ENCODE measurements at regions not wholly inside any gene's neighbourhood (a gene's known extent, or its start where the extent isn't known, plus 50 kb on each side); places are given as distances from the start of the nearest gene placed in this dataset.

DNA sequence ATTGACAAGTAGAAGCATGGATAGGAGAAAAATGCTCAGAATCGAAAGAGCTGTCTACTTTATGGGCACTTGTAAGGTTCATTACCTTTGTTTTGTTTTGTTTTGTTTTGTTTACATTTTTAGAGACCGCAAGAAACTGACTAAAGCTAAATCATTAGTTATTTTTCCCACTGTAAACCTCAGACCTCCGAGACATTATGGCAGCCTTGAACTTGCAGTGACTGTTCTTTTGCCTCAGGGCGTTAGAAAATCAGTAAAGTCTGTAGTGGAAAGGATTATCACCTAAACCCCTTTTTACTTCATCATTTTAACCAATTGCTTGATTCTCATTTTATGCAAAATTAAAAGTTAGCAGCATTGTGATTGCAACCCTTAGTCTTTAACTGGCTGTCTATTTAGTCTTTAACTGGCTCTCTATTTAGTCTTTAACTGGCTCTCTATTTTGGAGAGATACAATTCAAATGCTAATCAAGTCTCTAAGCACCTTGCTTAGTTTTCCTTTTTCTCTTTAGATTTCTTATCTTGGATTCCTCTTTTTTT is 383.3 kb upstream of the ROBO2 start:
- H3K4me3 ChIP-seq (replicated peaks in 1 of 2; ENCODE audit: low read depth in 2 of 2, low read length in 2 of 2) = no peak overlapping the region
- no peak for DNase-seq (ENCODE audit: low read depth in 2 of 2)
- TF ChIP-seq, protein P1, sequence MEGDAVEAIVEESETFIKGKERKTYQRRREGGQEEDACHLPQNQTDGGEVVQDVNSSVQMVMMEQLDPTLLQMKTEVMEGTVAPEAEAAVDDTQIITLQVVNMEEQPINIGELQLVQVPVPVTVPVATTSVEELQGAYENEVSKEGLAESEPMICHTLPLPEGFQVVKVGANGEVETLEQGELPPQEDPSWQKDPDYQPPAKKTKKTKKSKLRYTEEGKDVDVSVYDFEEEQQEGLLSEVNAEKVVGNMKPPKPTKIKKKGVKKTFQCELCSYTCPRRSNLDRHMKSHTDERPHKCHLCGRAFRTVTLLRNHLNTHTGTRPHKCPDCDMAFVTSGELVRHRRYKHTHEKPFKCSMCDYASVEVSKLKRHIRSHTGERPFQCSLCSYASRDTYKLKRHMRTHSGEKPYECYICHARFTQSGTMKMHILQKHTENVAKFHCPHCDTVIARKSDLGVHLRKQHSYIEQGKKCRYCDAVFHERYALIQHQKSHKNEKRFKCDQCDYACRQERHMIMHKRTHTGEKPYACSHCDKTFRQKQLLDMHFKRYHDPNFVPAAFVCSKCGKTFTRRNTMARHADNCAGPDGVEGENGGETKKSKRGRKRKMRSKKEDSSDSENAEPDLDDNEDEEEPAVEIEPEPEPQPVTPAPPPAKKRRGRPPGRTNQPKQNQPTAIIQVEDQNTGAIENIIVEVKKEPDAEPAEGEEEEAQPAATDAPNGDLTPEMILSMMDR (IDR thresholded peaks at IDR 0.05; ENCODE audit: low read depth, low read length) = no peak

GRCh38 chr3:76657909-76658308 is 382.0 kb upstream of the ROBO2 start:
- DNase-seq (ENCODE audit: low read depth in 2 of 2) = no peak
- TF ChIP-seq, protein P1 (IDR thresholded peaks at IDR 0.05; ENCODE audit: low read depth, low read length) = no peak
- H3K4me3 ChIP-seq (replicated peaks in 1 of 2; ENCODE audit: low read depth in 2 of 2, low read length in 2 of 2) = no peak overlapping the region

GRCh38 chr3:76661527-76662250 is 378.2 kb upstream of the ROBO2 start:
- no peak for DNase-seq (ENCODE audit: low read depth in 2 of 2)
- TF ChIP-seq, protein P1 (IDR thresholded peaks at IDR 0.05; ENCODE audit: low read depth, low read length) = no peak
- H3K4me3 ChIP-seq (replicated peaks in 1 of 2; ENCODE audit: low read depth in 2 of 2, low read length in 2 of 2) = no peak overlapping the region

DNA sequence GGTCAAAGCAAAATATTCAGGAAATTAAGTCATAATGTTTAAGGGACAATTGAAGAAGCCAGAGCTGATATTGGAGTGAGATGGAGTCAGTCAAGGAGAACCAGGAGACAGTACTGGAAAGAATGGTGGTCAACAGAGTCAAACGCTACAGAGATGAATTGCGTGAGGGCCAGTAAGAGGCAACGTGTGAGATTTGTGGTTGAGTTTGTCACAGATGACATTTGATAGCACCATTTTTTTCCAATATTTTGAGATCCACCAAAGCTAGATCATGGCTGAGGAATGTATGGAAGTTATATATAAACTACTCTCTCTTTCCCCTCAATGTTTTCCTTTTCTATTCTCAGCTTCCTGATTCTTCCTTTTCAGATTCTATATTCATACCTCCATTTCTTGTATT is 375.1 kb upstream of the ROBO2 start:
- no peak overlapping the region for H3K4me3 ChIP-seq (replicated peaks in 1 of 2; ENCODE audit: low read depth in 2 of 2, low read length in 2 of 2)
- TF ChIP-seq, protein P1 (IDR thresholded peaks at IDR 0.05; ENCODE audit: low read depth, low read length) = no peak
- DNase-seq (ENCODE audit: low read depth in 2 of 2) = no peak

DNA sequence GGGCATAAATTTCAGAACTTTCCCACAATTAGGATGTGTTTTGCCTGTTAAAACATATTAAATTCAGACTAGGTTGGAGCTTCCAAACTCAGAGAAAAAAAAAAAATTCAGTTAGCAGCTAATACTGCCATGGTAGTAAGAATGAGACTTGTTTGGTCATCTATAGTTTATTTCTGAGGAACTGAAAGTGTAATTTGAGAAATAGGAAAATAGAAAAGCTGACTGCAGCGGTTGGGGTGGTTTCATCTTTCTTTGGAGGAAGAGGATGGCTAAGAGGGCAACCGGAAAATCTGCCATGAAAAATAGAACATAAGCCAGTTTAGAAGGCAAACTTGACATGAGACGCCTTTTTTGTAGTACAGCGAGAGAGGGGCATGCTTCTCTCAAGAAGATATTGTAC is 371.2 kb upstream of the ROBO2 start:
- H3K4me3 ChIP-seq (replicated peaks in 1 of 2; ENCODE audit: low read depth in 2 of 2, low read length in 2 of 2) = no peak overlapping the region
- DNase-seq (ENCODE audit: low read depth in 2 of 2) = no peak
- TF ChIP-seq, protein P1 (IDR thresholded peaks at IDR 0.05; ENCODE audit: low read depth, low read length) = no peak

DNA sequence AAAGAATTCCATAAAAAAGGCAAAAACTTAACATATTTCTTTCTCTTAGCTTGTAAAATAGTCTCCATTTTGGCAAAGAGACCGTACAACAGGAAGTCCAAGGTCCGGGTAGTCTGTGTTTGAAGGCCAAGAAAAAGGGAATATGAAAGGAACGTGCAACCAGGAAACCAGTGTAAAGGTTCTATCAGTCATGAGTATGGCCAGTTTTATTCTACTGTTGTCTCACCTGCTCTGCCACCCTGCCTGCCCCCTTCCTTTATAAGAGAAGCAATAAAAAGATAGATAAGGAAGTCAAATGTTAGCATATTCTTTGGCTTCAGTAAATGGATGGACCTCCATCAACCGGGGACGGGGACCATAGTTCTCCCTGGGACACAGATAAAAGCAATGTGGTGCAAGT is 370.6 kb upstream of the ROBO2 start:
- H3K4me3 ChIP-seq (replicated peaks in 1 of 2; ENCODE audit: low read depth in 2 of 2, low read length in 2 of 2) = no peak overlapping the region
- TF ChIP-seq, protein P1 (IDR thresholded peaks at IDR 0.05; ENCODE audit: low read depth, low read length) = no peak
- no peak for DNase-seq (ENCODE audit: low read depth in 2 of 2)

All from cardiac fibroblast (primary cell).